GM21360 (cell line): ENCODE measurements at regions not wholly inside any gene's neighbourhood (a gene's known extent, or its start where the extent isn't known, plus 50 kb on each side); places are given as distances from the start of the nearest gene placed in this dataset.
"Not testable (repeated sequence)": the region's sequence is repeated elsewhere in the genome, so short reads cannot be mapped to it uniquely, and the experiment has no call there.

Experiments used
- ATAC-seq: cut with Tn5 transposase; IDR thresholded peaks from one replicate; pipeline ENCODE4 v1.9.1; 2021; ENCODE audit warnings: mild to moderate bottlenecking, moderate library complexity; ENCODE audit not compliant: unreplicated experiment

GRCh38 chr7:3094701-3095445 is 51.2 kb upstream of the CARD11 start:
- ATAC-seq, result peak; percentile 59

DNA sequence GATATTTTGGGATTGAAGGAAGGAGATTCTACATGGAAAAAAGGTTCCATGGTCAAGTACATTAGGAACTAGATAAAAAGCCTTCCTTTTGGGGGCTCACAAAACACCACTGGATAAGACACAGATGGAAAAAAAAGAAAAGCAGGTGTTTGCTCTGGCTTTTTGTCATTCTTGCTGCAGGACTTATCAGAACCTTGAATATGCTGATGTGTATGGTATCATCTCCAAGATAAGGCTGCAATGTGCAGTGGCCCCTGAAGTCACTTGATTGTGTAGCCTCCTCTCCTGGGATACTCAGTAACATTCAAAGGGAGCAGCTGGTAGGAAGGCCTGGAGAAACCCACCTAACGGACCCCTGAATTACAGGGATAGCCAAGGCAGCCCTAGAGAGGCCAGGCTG is 54.1 kb upstream of the CARD11 start:
- ATAC-seq, result no peak

DNA sequence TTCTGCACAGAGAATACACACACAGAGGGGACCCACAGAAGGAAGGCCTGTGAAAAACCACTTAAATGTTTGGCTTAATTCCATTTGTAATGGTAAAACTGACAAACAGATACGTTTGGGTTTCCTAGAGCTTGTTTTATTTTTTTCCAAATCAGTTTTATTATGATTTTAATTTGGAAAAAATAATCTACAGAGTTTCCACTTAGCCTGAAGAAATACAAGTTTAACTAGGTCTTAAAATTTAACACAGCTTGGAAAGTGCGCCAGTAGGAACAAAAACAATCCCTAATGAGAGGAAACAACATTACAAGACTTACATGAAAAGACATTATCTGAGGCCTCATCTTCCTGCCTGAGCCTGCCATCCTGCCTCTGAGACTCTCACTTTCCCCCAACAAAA is 58.5 kb upstream of the CARD11 start:
- no peak for ATAC-seq

DNA sequence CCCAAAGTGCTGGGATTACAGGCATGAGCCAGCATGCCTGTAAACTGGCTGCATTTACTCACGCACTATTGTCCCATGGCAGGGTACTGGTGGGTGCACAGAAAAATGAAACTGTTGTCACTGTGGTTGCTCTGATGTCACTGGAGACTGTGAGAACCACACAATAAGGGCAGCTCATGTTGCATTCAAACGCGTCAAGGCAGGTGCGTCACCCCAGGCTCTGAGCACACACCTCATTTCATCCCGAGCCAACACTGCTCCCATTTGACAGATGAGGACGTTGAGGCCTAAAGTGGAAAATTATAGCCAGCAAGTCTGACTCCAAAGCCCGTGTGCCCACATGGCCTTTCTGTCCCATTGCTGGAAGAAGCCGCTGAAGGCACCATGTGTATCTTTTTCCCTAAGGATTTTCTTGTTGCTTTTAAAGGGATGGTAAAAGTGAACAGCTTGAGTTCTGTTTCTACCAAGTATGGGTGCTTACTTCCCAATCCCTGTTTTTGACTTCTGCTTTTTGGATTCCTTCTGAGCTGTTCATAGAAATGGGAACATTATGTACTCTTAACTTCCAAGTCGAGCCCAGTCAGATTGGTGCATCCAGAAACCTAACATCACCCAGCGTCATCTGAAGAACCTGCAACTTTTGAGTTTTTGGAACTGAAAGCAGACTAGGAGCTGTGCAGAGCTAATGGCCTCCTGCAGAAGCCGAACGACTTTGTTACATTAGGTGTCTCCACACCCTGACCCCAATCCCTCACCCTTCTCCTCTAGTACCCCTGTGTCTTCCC is 60.1 kb upstream of the CARD11 start:
- no peak for ATAC-seq

DNA sequence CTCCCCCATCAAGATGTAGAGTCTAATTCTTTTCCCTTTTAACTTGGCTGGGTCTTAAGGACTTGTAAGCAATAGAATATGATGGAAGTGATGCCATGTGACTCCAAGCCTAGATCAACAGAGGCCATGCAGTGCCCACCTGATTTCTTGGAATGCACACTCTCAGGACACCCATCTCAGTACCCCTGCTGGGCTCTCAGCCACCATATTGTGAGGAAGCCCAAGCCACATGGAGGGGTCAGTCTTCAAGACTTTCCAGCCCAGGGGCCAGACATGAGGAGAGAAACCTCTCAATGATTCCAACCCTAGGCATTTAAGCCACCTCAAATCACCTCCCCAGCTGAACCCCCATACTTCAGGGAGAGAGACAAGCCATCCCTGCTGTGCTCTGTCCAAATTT is 62.2 kb upstream of the CARD11 start:
- no peak for ATAC-seq

GRCh38 chr7:3106361-3106826 is 62.7 kb upstream of the CARD11 start:
- ATAC-seq, result no peak

DNA sequence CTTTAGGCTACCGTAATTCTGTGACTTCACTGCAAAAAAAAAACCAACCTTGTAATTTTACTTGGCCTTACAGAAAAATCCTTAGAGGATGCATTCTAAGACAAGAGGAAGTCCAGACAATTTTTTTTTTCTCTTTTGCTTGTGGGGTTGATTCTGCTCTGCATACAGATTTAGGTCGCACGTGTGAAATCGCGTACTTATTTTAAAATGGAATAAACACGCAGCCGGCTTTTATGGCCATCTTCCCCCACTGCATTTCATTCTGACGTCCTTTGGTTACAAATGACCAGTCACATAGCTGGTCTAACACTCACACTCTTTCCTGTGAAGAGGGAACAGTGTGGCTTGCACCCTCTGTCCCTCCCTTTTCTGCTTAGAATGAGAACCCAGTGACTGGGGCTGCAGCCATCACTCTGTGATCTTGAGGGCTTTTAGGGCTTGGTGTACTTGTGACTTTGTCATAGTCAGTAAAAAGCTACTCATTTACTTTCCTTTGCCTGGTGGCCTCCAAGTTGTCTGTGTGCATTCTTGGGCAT is 63.6 kb upstream of the CARD11 start:
- no peak for ATAC-seq

- ATAC-seq, result no peak
These were observed 64.4 kb upstream of the CARD11 start for GRCh38 chr7:3107889-3108570.

DNA sequence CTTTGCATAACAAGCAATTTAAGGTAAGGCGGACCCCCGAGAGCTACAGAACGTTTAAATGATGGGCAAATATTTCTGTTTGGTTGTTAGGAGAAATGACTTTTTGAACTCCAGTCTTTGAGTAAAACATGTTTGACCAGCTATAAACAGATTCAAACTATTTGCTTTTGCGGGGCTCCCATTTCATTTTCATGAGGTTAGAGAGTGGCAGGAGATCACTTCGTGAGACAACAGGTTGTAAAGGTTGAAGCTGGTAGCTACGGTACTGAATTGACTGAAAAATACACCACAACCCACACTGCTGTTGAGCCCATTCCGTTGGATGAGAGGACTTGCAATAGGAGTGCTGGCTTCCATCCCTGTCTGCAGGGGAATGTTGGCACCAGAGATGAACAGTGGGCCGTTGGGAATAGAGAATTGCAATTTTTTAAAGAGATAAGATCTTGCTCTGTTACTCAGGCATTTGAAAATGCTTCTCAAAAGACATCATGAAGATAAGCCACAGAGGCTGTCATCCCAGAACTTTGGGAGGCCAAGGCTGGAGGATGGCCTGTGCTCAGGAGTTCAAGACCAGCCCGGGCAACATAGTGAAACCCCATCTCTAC is 65.7 kb upstream of the CARD11 start:
- ATAC-seq, result no peak

DNA sequence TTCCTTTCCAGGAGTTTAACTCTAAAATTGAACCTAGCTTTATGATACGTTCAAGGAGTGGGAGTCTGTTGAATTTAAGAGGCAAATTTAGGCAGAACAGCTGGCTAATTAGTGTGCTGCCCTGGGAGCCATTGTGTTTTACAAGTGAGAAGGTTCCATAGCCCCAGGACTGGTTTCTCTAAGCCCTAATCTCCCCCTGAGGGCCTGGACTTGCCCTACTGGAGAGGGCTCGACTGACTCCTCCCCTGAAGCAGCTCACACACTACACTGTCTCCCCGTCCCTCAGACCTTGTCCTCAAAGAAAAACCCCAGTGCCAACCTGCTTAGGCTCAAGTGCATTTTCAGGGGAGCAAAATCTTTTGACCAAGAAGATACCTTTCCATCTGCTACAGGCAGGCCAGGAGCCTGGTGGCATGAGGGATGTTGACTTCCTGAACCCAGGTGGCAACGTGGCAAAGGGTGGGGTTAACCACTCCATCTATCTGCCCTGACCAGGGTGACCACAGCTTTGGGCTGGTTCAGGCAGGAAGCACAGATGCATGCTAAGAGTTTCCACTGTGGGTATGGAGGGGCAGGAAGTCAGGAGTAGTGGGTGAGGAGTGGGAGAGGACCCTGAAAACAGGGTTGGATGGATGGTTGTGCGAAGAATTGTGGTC is 68.9 kb upstream of the CARD11 start:
- no peak for ATAC-seq

GRCh38 chr7:3114917-3115316 is 71.2 kb upstream of the CARD11 start:
- no peak for ATAC-seq

DNA sequence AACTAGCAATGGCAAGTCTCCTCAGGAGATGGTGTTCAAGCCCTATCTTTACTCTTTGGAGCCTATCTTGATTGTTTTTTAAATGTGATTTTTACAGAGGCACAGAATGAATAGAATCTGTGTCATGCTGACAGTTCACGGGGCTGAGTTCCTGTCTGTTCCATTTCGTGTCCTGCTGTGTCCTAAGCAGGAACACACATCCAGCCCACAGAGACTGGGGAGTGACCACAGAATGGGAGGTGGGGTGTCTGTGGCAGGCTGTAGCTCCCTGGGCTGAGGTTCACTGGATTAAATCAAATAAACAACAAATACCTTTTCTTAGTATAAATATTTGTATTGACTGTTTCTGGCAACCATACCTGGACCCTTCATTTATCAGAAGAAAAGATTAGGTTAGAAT is 73.4 kb upstream of the CARD11 start:
- ATAC-seq, result no peak

GRCh38 chr7:3117488-3118231 is 74.0 kb upstream of the CARD11 start:
- no peak for ATAC-seq

- ATAC-seq, result not testable (repeated sequence)
These were observed 75.8 kb upstream of the CARD11 start for GRCh38 chr7:3119352-3119927.

DNA sequence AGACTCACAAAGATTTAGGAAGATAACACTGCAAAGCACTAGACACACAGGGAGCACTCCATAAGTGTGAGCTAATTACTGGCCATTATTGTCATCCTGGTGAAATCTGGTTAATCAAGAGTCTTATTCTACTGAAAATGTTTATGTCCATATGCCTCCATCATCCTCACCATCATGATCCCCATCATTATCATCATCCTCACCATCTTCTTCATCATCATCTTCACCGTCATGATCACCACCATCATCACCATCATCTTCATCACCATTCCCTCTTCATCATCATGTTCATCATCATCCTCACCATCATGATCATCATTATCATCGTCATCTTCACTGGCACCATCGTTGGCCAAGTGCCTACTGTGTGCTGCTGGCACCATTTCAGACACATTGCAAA is 76.3 kb upstream of the CARD11 start:
- no peak for ATAC-seq

- no peak for ATAC-seq
These were observed 76.8 kb upstream of the CARD11 start for GRCh38 chr7:3120513-3120912.

GRCh38 chr7:3128857-3129490 is 85.3 kb upstream of the CARD11 start:
- no peak for ATAC-seq

DNA sequence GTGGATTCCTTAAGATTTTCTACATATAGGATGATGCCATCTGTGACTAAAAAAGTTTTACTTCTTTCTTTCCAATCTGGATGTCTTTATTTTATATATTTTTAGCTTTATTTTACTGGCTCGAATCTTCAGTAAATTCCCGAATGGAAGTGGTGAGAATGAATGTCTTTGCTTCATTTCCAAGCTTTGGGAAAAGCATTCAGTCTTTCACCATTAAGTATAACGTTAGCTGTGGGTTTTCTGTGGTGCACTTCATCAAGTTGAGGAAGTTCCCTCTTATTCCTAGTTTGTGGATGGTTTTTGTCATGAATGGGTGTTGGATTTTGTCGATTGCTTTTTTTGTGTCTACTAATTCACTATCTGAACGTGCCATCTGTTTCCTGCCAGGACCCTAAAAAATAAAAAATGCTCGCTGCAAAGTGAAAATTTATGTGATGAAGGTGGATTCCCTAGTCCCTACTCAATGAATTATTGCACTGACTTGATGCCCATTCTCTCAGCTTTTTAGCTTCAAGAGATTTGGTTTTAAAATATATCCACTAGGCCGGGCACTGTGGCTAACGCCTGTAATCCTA is 90.2 kb upstream of the CARD11 start:
- no peak for ATAC-seq

DNA sequence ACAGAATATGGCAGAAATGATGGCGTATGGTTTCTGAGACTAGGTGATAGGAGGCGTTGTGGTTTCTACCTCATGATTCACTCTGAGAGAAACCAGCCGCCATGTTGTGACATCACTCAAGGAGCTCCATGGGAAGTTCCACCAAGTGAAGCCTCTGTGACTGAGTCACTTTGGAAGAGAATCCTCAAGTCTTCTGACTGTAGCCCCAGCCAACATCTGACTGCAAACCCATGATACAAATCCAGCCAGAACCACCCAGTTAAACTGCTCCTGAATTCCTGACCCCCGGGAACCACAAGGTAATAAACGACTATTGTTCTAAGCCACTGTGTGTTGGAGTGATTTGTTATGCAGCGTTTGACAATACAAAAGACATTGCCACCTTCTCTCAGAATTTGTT is 91.1 kb upstream of the CARD11 start:
- no peak for ATAC-seq
